ENCODE measurements at regions not wholly inside any gene's neighbourhood (a gene's known extent, or its start where the extent isn't known, plus 50 kb on each side); places are given as distances from the start of the nearest gene placed in this dataset.

DNA sequence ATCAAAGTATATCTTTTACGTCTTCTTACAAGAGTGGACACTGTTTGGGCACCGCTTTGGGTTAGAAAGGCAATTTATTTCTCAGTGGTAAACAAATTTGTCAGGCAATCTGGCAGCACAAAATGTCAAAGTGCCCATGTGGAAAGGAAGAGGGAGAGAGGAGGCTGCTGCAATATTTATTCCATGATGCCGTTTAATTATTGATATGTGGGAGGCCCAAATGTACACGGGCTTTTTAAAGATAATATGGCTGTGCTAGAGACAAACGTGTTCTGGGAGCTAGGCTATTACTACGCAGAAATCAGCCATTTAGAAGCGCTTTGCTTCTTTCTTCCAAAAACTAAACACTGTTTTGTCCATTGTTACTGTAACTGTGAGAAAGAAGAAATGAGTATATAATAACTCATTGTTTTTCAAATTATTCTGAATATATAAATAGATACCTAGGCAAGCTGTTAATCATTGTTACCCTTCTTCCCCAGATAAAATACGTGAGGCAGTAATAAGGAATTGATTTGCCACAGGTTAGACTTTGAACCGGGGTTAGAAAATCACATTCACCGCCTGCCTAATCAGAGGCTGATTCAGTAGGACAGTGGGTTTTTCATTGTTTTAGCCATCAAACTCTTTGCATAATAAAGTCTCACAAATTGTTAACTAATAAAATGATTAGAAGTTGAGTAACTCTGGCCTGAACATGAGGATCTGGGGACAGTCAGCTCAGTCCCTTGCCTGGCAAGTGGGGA, 116.5 kb upstream of the FRMD4A start:
- CTCF ChIA-PET (ENCODE audit: low intra/inter-chr PET ratio): no interaction called here
- no peak for FAIRE-seq
- H3K27me3 ChIP-seq (ENCODE audit: control insufficient read depth in 2 of 2, insufficient read depth in 2 of 2, low read length in 2 of 2): peaks cover 0 to 8% of the 10 kb centered on the region in 2 experiments; a peak in 1 of 5 replicates
- no peak overlapping the region for H3K4me2 ChIP-seq (ENCODE audit: insufficient read depth, low read length)
- DNase-seq (ENCODE audit: extremely low read depth in 1 of 4, low spot score in 3 of 4): no peak
- no peaks in the 10 kb centered on the region for H3K36me3 ChIP-seq (ENCODE audit: control insufficient read depth, insufficient read depth, low read length)
- BruUV-seq (replicated peaks): no TSS peak
- POLR2A ChIA-PET: no interaction called here
- no peak overlapping the region for H2AFZ ChIP-seq (ENCODE audit: low read depth, low read length)
- intact Hi-C loops (cut with micrococcal nuclease) (no loop called here), in situ Hi-C loops (cut with MboI) (no loop called here)
- no peaks in the 10 kb centered on the region for H3K79me2 ChIP-seq (ENCODE audit: control insufficient read depth, insufficient read depth, low read length)
- TF ChIP-seq PHF20 (IDR thresholded peaks at IDR 0.05; ENCODE audit: partially characterized antibody): no peak
- no peak overlapping the region for H3K9ac ChIP-seq (ENCODE audit: insufficient read depth in 1 of 2, low read depth in 2 of 2, low read length in 2 of 2)
- no peak for ATAC-seq
- no peak overlapping the region for H3K27ac ChIP-seq (ENCODE audit: extremely low read depth, low read depth, low read length)
- no peaks in the 10 kb centered on the region for H3K9me3 ChIP-seq (replicated peaks; ENCODE audit: control insufficient read depth, insufficient read depth, low read depth, low read length)
- H4K20me1 ChIP-seq (replicated peaks; ENCODE audit: control insufficient read depth, insufficient read depth, low read length): no peaks in the 10 kb centered on the region
- no peak overlapping the region for H3K4me3 ChIP-seq
- WGBS (ENCODE audit: insufficient coverage, low coverage, missing lambda C conversion rate): 0% methylated on average over 10 of the region's 10 CpGs
- no peaks in the 10 kb centered on the region for H3K4me1 ChIP-seq (replicated peaks in 1 of 2; ENCODE audit: control insufficient read depth in 2 of 2, insufficient read depth in 2 of 2, low read length in 2 of 2)
- no peaks in the 10 kb centered on the region for H3K9me1 ChIP-seq (ENCODE audit: control insufficient read depth, insufficient read depth, low read length)

DNA sequence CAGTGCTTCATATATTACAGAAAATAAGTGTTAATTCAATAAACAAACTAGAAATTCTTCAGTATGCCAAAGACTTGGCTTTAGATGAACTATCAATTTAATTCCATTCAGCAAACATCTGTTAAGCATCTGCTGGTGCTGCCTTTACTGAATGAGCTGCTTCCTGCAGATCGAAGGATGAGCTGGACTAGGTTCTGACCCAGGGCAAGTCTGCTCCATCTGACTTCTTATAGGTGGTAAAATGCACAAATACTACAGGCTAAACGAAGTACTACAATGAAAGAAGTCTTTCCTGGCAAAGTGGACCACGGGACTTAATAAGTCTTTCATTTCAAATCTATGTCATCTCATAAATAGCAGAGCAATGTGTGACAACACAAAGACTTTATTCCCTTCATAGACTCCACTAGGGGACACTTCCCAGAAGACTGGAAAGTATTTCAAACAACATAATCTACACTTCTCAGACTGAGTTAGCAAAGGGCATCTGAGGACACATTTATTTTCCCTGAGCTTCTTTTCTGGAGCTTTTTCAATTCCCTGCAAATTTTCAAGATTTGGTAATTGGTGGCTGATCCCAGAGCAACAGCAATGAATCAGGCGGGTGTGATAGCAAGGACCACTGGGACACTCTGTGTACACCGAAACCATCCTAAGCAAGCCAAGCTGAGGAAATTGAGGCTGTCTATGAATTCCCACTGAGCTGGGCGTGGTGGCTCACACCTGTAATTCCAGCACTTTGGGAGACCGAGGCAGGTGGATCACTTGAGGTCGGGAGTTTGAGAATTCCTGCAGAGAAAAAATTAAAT, 108.9 kb upstream of the FRMD4A start:
- no peaks in the 10 kb centered on the region for H4K20me1 ChIP-seq (replicated peaks; ENCODE audit: control insufficient read depth, insufficient read depth, low read length)
- no peaks in the 10 kb centered on the region for H3K9me1 ChIP-seq (ENCODE audit: control insufficient read depth, insufficient read depth, low read length)
- POLR2A ChIA-PET: interaction anchor here (0.6 kb wide), 1 partner anchor 240 kb away, joined by 3 read pairs; no protein-coding TSS in a partner anchor
- no peaks in the 10 kb centered on the region for H3K9me3 ChIP-seq (replicated peaks; ENCODE audit: control insufficient read depth, insufficient read depth, low read depth, low read length)
- no TSS peak for BruUV-seq (replicated peaks)
- peaks cover 0 to 3% of the 10 kb centered on the region in 2 experiments; a peak in 1 of 5 replicates for H3K4me1 ChIP-seq (replicated peaks in 1 of 2; ENCODE audit: control insufficient read depth in 2 of 2, insufficient read depth in 2 of 2, low read length in 2 of 2)
- no peaks in the 10 kb centered on the region for H3K79me2 ChIP-seq (ENCODE audit: control insufficient read depth, insufficient read depth, low read length)
- H2AFZ ChIP-seq (ENCODE audit: low read depth, low read length): no peak overlapping the region
- FAIRE-seq: no peak
- in situ Hi-C loops (cut with MboI) (no loop called here), intact Hi-C loops (cut with micrococcal nuclease) (no loop called here)
- H3K27ac ChIP-seq (ENCODE audit: extremely low read depth, low read depth, low read length): no peak overlapping the region
- H3K36me3 ChIP-seq (ENCODE audit: control insufficient read depth, insufficient read depth, low read length): no peaks in the 10 kb centered on the region
- CTCF ChIA-PET (ENCODE audit: low intra/inter-chr PET ratio): no interaction called here
- 5% methylated on average over 8 of the region's 8 CpGs for WGBS (ENCODE audit: insufficient coverage, low coverage, missing lambda C conversion rate)
- H3K27me3 ChIP-seq (ENCODE audit: control insufficient read depth in 2 of 2, insufficient read depth in 2 of 2, low read length in 2 of 2): peaks cover 0 to 9% of the 10 kb centered on the region in 2 experiments; a peak in 3 of 5 replicates
- DNase-seq (ENCODE audit: extremely low read depth in 1 of 4, low spot score in 3 of 4): no peak
- no peak overlapping the region for H3K4me2 ChIP-seq (ENCODE audit: insufficient read depth, low read length)
- TF ChIP-seq, protein P1, sequence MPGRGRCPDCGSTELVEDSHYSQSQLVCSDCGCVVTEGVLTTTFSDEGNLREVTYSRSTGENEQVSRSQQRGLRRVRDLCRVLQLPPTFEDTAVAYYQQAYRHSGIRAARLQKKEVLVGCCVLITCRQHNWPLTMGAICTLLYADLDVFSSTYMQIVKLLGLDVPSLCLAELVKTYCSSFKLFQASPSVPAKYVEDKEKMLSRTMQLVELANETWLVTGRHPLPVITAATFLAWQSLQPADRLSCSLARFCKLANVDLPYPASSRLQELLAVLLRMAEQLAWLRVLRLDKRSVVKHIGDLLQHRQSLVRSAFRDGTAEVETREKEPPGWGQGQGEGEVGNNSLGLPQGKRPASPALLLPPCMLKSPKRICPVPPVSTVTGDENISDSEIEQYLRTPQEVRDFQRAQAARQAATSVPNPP (IDR thresholded peaks at IDR 0.05; ENCODE audit: borderline replicate concordance, insufficient read depth, insufficient read length): no peak
- no peak for TF ChIP-seq ZBTB7A (IDR thresholded peaks at IDR 0.05; ENCODE audit: borderline replicate concordance, control insufficient read depth, low read depth, low read length)
- no peak for TF ChIP-seq HNRNPH1 (optimal IDR thresholded peaks at IDR 0.05; ENCODE audit: low read depth, low read length)
- TF ChIP-seq NELFE (IDR thresholded peaks at IDR 0.05; ENCODE audit: insufficient read depth, insufficient read length): no peak
- TF ChIP-seq, protein P2, sequence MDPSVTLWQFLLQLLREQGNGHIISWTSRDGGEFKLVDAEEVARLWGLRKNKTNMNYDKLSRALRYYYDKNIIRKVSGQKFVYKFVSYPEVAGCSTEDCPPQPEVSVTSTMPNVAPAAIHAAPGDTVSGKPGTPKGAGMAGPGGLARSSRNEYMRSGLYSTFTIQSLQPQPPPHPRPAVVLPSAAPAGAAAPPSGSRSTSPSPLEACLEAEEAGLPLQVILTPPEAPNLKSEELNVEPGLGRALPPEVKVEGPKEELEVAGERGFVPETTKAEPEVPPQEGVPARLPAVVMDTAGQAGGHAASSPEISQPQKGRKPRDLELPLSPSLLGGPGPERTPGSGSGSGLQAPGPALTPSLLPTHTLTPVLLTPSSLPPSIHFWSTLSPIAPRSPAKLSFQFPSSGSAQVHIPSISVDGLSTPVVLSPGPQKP (CRISPR knock-in tag; IDR thresholded peaks at IDR 0.05): no peak
- ATAC-seq: no peak
- H3K9ac ChIP-seq (ENCODE audit: insufficient read depth in 1 of 2, low read depth in 2 of 2, low read length in 2 of 2): no peak overlapping the region
- H3K4me3 ChIP-seq: no peak overlapping the region

All from K562 (cell line).